Osteocyte (in vitro differentiated cells): ENCODE measurements at regions not wholly inside any gene's neighbourhood (a gene's known extent, or its start where the extent isn't known, plus 50 kb on each side); places are given as distances from the start of the nearest gene placed in this dataset.
A peak's percentile ranks its signal among the peaks of the same experiment; 100 is the strongest.
"Not testable (repeated sequence)": the region's sequence is repeated elsewhere in the genome, so short reads cannot be mapped to it uniquely, and the experiment has no call there.

Source experiments
- DNase-seq: peaks from one replicate; pipeline ENCODE4 v3.0.0; 2021; ENCODE audit warnings: mixed read lengths; ENCODE audit not compliant: unreplicated experiment; ENCODE audit errors: extremely low spot score
- H3K27ac Mint-ChIP-seq: one replicate; pipeline ENCODE4 v1.8.0; 2021; ENCODE audit warnings: mild to moderate bottlenecking, mixed read lengths; ENCODE audit not compliant: unreplicated experiment
- H3K27me3 Mint-ChIP-seq: one replicate; pipeline ENCODE4 v1.8.0; 2021; ENCODE audit warnings: mixed read lengths; ENCODE audit not compliant: unreplicated experiment
- H3K36me3 Mint-ChIP-seq: one replicate; pipeline ENCODE4 v1.8.0; 2021; ENCODE audit warnings: mixed read lengths; ENCODE audit not compliant: unreplicated experiment
- H3K4me1 Mint-ChIP-seq: one replicate; pipeline ENCODE4 v1.8.0; 2021; ENCODE audit warnings: mixed read lengths; ENCODE audit not compliant: unreplicated experiment
- H3K4me3 Mint-ChIP-seq: one replicate; pipeline ENCODE4 v1.8.0; 2021; ENCODE audit warnings: mild to moderate bottlenecking, moderate library complexity, mixed read lengths; ENCODE audit not compliant: unreplicated experiment
- H3K9me3 Mint-ChIP-seq: one replicate; pipeline ENCODE4 v1.8.0; 2021; ENCODE audit warnings: mixed read lengths; ENCODE audit not compliant: unreplicated experiment
- TF ChIP-seq, protein P1 (sequence below): fragments of 200-600 bp; sonication (generic); IDR thresholded peaks from 2 replicates; pipeline ENCODE4 v1.5.0; 2021; ENCODE audit warnings: antibody characterized with exemption, mild to moderate bottlenecking, moderate library complexity

DNA sequence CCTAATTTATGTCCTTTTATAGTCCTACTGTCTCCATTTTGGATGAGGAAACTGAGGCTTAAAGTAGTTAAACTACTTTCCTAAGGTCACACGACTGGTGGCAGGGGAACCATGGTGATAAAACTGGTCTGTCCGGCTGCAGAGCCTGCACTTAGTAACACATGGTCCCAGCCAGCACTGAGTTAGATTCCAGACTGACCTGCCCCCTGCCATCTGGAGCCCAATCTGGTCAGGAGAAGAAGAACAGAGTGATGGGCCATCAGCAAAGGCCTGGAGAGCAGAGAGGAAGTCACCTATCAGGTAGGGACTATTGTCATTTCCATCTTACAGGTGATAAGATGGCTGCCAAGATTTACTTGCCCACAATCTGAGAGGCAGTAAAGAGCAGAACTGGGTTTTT lies 86.6 kb upstream of the SLC25A48 start:
- Mint-ChIP-seq H3K9me3 (no peaks in the 10 kb centered on the region), H3K4me3 (no peak overlapping the region), H3K36me3 (no peaks in the 10 kb centered on the region), H3K27me3 (no peaks in the 10 kb centered on the region), H3K27ac (no peak overlapping the region), H3K4me1 (peaks cover 8% of the 10 kb centered on the region)
- TF ChIP-seq, protein P1, sequence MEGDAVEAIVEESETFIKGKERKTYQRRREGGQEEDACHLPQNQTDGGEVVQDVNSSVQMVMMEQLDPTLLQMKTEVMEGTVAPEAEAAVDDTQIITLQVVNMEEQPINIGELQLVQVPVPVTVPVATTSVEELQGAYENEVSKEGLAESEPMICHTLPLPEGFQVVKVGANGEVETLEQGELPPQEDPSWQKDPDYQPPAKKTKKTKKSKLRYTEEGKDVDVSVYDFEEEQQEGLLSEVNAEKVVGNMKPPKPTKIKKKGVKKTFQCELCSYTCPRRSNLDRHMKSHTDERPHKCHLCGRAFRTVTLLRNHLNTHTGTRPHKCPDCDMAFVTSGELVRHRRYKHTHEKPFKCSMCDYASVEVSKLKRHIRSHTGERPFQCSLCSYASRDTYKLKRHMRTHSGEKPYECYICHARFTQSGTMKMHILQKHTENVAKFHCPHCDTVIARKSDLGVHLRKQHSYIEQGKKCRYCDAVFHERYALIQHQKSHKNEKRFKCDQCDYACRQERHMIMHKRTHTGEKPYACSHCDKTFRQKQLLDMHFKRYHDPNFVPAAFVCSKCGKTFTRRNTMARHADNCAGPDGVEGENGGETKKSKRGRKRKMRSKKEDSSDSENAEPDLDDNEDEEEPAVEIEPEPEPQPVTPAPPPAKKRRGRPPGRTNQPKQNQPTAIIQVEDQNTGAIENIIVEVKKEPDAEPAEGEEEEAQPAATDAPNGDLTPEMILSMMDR: no peak
- DNase-seq: peak; percentile 42

DNA sequence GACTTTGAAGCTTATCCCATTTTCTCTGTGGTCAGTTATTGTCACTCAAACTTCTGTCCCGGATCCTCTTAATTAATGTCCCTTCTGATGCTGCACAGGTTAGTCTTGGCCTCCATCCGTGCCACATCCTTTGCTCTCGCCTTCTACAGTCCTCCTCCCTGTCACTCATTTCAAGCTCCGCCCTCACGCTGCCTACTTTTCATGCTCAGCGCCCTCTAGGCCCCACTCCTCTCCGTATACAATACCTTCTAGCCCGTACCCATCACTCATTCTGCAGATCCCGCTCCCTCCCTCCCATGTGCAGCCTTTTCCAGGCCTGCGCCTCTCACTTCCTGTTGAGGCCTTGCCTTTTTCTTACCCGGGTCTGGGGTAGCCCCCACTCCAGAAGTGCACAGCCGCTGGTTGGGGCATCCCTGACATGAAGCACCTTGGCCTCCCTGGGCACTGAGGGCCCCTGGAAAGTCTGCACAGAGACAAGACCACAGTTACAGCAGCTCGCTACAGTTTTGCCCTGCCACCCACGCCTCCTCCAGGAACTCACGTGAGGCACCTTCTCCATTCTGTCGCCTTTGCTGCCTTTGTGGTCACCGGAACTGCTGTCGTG lies 88.5 kb upstream of the SLC25A48 start:
- Mint-ChIP-seq H3K4me1 (peaks cover 12% of the 10 kb centered on the region), H3K27me3 (no peaks in the 10 kb centered on the region), H3K4me3 (no peak overlapping the region), H3K9me3 (no peaks in the 10 kb centered on the region), H3K27ac (no peak overlapping the region), H3K36me3 (no peaks in the 10 kb centered on the region)
- peak; percentile 75 for DNase-seq
- TF ChIP-seq, protein P1: no peak

DNA sequence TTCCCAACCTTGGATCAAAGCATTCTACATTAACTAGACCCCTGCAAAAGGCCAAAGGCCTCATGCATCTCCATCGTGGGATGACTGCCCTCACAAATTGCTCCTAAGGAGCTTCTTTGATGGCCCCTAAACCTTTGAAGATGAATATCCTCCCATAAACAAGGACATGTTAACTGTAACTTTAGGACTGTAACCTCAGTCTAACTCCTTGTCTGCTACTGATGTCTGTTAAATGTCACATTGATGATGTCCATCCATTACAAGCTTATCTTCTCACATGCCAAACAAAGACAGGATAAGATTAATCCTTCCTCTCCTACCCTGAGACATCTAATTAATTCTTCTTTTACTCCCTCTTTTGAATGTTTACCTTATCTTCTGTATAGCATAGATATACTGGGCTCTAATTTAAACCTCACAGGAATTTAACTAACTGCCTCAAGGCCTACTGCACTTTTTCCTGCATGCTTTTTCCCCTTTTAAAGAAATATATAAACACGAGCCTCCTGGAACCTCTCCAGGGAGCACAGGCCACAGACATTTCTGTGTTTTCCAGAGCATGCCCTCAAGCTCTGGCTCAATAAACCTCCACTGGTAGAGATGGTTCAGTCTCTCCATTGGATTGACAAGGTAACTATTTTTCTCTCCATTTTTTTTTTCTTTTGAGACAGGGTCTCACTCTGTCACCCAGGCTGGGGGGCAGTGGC lies 90.6 kb upstream of the SLC25A48 start:
- Mint-ChIP-seq H3K36me3 (no peaks in the 10 kb centered on the region), H3K27me3 (no peaks in the 10 kb centered on the region), H3K4me1 (peaks cover 31% of the 10 kb centered on the region), H3K27ac (no peak overlapping the region), H3K4me3 (no peak overlapping the region), H3K9me3 (no peaks in the 10 kb centered on the region)
- peak; percentile 19 for DNase-seq
- TF ChIP-seq, protein P1: no peak

DNA sequence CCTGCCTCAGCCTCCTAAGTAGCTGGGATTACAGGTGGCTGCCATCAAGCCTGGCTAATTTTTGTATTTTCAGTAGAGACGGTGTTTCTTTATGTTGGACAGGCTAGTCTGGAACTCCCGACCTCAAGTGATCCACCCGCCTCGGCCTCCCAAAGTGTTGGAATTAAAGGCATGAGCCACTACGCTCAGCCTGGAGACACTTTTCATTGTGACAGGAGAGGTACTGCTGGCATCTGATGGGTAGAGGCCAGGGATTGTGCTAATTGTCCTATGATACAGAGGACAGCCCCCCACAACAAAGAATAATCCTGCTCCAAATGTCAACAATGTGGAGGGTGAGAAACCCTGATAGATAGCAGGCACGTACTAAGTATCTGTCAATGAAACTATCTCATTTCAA lies 91.3 kb upstream of the SLC25A48 start:
- DNase-seq: peak; percentile 27
- peaks cover 31% of the 10 kb centered on the region for H3K4me1 Mint-ChIP-seq
- no peaks in the 10 kb centered on the region for H3K27me3 Mint-ChIP-seq
- H3K36me3 Mint-ChIP-seq: no peaks in the 10 kb centered on the region
- H3K9me3 Mint-ChIP-seq: no peaks in the 10 kb centered on the region
- H3K27ac Mint-ChIP-seq: no peak overlapping the region
- TF ChIP-seq, protein P1: no peak
- no peak overlapping the region for H3K4me3 Mint-ChIP-seq

DNA sequence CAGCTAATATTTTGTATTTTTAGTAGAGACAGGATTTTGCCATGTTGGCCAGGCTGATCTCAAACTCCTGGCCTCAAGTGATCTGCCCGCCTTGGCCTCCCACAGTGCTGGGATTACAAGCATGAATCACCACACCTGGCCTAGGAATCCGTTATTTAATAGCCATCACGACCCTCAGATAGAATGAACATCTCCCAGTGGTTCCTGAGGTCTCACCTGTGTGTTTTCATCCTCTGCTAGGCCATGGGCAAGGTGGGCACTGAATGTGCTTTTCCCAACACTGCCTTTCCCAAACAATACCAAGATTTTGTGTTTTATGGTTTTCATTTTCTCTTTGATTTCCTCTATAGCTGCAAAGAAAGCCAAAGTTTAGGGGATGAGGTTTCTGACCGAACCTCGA lies 92.2 kb upstream of the SLC25A48 start:
- H3K27ac Mint-ChIP-seq, H3K36me3 Mint-ChIP-seq, H3K27me3 Mint-ChIP-seq, H3K9me3 Mint-ChIP-seq, H3K4me3 Mint-ChIP-seq: not testable (repeated sequence)
- DNase-seq: peak; percentile 11
- peaks cover 31% of the 10 kb centered on the region for H3K4me1 Mint-ChIP-seq
